Stimulated activated CD4-positive, alpha-beta T cell treated with anti-CD3 and anti-CD28 coated beads, Interleukin-2, amount 100 ng/mL, for 48 hours (primary cell): ENCODE measurements at regions not wholly inside any gene's neighbourhood (a gene's known extent, or its start where the extent isn't known, plus 50 kb on each side); places are given as distances from the start of the nearest gene placed in this dataset.

ENCODE experiments used
- DNase-seq, 2 donors: peaks; one replicate each; pipeline ENCODE4 v3.0.0-alpha.2; 2020

DNA sequence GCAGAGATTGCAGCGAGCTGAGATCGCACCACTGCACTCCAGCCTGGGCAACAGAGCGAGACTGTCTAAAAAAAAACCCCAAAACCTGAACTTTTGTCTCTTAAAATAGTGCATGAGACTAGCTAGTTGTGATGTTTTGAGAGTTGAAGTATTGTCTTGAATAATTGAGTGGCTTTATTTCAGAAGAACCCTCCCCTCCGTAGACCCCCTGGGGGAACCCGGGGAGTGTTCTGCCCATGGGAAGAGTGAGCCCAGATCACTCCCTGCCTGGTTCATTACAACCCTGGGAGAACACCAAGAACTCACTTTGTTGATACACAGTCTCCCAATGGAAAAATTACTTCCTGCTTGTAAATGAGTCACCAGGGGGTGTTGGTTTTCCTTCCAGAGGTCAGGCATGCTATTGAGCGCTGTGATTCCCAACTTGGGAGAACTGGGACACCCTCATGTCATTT, 65.3 kb upstream of the SHISA3 start:
- DNase-seq: no peak

DNA sequence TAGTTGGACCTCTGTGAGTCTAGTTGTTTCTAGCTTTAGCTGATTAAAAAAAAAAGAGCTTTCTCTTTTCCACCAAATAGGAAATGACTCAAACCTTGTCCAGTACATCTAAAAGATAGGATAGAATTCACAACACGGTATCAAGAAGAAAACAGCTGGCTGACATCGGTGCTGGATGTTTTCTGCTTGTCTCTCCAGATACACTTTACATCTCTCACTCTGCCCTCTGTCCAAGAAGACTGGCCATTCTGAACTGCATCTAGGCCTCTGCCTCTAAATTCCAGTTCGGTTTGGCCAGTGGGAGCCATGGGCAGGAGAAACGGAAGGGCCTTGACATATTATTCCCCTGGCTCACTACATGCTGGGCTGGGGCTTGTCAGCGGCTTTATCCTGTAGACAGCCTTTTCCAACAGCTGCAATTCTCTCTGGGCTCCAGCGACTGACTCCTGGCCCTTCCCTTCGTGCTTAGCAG, 57.3 kb upstream of the SHISA3 start:
- no peak for DNase-seq

- no peak for DNase-seq
Measured at GRCh38 chr4:42341518-42342026, 55.7 kb upstream of the SHISA3 start.

DNA sequence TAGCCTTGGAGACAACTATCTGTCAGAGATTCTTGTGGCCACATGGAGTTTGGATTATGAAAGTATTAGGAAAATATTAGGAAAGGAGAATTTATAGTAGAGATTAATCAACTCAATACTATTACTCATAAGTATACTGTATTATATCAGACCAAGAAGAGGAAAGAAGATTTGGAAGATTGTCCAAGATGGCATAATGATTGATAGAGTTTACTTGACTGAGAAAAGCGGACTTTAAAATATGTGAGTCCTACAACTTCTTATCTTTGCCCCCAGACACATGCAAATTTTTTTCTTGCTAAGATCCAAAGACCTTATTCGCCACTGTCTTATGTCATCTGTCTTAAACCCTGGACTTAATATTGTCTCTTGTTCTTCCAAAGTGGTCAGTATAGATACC, 54.8 kb upstream of the SHISA3 start:
- DNase-seq: no peak

DNA sequence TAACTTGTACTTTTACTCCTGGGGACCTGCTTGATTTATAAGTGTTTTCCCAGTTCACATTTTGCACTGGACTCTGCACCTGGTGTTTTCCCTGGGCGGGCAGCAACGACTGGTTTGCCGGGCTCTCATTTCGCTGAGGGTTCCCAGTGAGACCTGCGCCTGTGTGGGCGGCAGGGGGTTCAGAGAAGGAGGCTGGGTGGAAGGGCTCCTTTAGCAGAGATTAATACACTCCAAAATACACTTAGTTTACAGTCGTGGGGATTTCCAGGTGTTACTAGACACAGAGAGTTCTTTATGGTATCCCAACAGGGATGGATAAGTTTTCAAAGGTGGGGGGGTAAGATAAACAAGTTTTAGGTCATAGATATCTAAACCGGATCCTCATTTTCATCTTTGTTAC, 53.0 kb upstream of the SHISA3 start:
- DNase-seq: no peak

DNA sequence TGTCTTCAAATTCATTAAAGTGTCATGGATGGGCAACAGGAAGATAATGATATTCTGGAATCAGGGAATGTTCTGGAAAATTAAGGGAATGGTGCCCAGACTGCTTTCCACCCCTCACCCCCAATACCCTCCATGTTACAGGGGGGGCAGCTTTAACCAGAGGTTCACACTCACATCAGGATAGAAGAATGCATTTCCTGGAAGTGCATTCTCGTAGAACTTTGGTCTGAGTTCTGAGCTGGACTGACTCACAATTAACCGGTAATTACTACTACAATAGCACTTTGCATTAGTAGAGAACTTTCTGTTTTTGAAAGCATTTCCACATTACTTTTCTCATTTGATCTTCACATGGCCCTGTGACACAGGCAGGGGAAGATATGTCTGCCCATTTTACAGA, 52.5 kb upstream of the SHISA3 start:
- no peak for DNase-seq

DNA sequence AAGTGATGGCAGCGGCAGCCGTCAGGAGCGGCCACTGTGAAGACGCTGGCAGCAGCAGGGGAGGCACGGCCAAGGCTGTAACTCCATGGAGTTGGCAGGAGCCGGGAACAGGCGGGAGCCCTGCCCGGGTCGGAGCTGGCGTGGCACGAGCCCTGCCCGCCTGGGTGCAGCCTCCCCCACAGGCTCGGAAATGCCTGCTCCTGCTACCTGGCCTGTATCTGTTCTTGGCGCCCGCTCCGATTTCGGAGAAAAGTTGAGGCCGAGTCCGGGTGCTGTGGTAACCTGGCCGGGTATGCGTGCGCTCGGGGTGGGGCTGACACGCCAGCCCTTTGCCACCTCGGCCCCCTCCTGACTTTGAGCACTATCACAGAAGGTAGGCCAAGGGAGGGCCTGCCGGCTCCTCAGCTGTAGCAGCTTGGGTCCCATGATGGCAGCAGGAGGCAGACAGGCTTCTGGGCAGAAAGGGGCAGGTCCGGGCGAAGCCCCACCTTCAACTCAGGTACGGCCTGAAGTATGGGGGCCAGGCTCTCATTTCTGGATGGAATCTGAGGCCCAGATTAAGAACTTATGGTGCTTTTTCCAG, 51.2 kb upstream of the SHISA3 start:
- DNase-seq: no peak

GRCh38 chr4:42347076-42347475, 50.2 kb upstream of the SHISA3 start:
- no peak for DNase-seq
